ENCODE measurements at regions not wholly inside any gene's neighbourhood (a gene's known extent, or its start where the extent isn't known, plus 50 kb on each side); places are given as distances from the start of the nearest gene placed in this dataset.
"Not testable (repeated sequence)": the region's sequence is repeated elsewhere in the genome, so short reads cannot be mapped to it uniquely, and the experiment has no call there.

- DNase-seq (ENCODE audit: low read depth in 3 of 3) = no peak
These were observed 81.6 kb upstream of the USP9X start for GRCh38 chrX:41003506-41004270.

GRCh38 chrX:41005445-41005992 lies 79.7 kb upstream of the USP9X start:
- no peak for DNase-seq (ENCODE audit: low read depth in 3 of 3)

- peak in 2 of 3 donors; percentile 9 to 27 for DNase-seq (ENCODE audit: low read depth in 3 of 3)
These were observed 75.1 kb upstream of the USP9X start for GRCh38 chrX:41009850-41010846.

- DNase-seq (ENCODE audit: low read depth in 3 of 3) = no peak
These were observed 70.4 kb upstream of the USP9X start for GRCh38 chrX:41014776-41015360.

DNA sequence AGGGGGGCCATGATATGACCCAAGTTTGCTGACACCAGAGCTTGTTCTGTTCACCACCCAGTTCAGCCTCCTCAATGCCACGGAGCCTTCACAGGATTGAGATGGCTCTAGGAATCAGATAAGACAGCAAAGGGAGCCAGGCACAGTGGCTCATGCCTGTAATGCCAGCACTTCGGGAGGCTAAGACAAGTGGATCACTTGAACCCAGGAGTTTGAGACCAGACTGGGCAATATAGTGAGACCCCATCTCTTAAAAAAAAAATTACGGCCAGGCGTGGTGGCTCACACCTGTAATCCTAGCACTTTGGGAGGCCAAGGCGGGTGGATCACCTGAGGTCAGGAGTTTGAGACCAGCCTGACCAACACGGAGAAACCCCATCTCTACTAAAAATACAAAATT lies 67.5 kb upstream of the USP9X start:
- not testable (repeated sequence) for DNase-seq (ENCODE audit: low read depth in 3 of 3)

DNA sequence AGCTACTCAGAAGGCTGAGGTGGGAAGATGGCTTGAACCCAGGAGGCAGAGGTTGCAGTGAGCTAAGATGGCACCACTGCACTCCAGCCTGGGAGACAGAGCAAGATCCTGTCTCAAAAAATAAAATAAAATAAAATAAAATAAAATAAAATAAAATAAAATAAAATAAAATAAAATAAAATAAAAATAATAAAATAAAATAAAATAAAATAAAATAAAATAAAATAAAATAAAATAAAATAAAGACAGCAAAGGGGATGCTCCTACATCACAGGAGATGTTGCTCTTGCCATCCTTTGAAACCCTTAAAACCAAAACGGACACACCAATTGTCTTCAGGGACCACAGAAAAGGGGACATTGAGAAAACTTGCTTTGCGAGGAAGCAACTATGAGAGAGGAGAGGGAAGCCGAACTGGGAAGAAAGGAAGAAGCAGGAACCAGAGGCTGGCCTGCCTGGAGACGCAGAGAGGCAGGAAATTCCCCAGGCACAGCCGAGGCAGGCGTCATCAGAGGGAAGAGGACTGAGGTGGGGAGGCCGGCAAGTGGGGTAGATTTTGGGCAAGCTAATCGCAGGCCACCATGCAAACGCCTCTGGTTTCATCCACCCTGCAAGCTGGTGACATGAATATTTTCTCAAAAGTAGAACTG lies 66.7 kb upstream of the USP9X start:
- DNase-seq (ENCODE audit: low read depth in 3 of 3) = not testable (repeated sequence)

GRCh38 chrX:41019041-41019392 lies 66.2 kb upstream of the USP9X start:
- DNase-seq (ENCODE audit: low read depth in 3 of 3) = no peak

- DNase-seq (ENCODE audit: low read depth in 3 of 3) = no peak
These were observed 62.7 kb upstream of the USP9X start for GRCh38 chrX:41022566-41022965.

DNA sequence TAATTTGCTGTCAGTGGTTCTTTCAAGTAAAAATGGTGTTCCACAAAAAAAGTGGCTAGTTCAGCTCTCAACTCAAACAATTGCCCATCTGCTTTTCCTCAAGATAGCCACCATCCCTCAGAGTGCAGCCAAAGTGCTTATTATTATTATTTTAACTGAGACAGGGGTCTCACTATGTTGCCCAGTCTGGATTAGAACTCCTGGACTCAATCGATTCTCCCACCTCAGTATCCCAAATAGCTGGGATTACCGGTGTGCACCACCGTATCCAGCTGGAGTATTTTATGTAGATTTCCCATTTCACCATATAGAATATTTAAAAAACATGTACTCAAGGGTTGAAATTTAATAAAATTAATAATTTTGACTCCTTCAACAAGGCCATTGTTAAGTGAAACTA lies 62.1 kb upstream of the USP9X start:
- DNase-seq (ENCODE audit: low read depth in 3 of 3) = no peak

- not testable (repeated sequence) for DNase-seq (ENCODE audit: low read depth in 3 of 3)
These were observed 60.9 kb upstream of the USP9X start for GRCh38 chrX:41024335-41024734.

GRCh38 chrX:41024755-41025154 lies 60.5 kb upstream of the USP9X start:
- DNase-seq (ENCODE audit: low read depth in 3 of 3) = no peak

DNA sequence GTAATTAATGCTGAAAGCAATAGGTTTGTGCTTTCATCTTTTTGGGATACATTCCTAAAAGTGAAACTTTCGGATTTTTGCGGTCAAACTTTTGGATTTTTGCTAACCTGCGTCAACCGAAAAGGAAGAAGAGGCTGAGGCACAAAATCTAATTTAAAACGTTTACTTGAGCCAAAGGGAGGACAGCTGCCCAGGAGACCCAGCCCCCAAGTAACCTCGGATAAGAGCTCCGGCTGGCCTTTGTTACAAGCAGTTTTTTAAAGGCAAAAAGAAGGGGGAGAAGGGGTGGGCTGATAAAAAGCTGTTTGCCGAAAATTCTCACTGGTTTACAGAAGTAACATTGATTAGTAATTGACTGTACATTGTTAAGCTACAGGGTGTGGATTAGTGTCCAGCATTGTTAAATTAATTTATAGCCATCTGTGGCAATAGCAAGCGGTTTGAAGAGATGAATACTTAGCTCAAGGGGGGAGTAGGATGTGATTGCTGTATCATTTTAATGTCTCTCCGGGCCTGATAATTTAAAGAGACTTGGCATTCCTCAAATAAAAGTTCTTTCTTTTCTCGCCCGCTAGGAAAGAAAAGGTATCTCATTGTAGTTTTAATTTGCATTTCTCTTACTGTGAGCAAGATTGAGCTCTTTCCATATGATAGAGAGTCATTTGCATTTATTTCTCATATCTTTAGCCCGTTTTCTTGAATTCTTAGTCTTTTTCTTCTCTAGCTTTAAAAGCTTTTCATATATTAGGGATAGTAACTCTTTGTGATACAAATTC lies 59.1 kb upstream of the USP9X start:
- no peak for DNase-seq (ENCODE audit: low read depth in 3 of 3)

GRCh38 chrX:41026702-41027078 lies 58.6 kb upstream of the USP9X start:
- DNase-seq (ENCODE audit: low read depth in 3 of 3) = no peak

- no peak for DNase-seq (ENCODE audit: low read depth in 3 of 3)
These were observed 55.9 kb upstream of the USP9X start for GRCh38 chrX:41029332-41029731.

GRCh38 chrX:41031256-41031967 lies 53.8 kb upstream of the USP9X start:
- DNase-seq (ENCODE audit: low read depth in 3 of 3) = no peak

- DNase-seq (ENCODE audit: low read depth in 3 of 3) = no peak
These were observed 51.9 kb upstream of the USP9X start for GRCh38 chrX:41033299-41033698.

DNA sequence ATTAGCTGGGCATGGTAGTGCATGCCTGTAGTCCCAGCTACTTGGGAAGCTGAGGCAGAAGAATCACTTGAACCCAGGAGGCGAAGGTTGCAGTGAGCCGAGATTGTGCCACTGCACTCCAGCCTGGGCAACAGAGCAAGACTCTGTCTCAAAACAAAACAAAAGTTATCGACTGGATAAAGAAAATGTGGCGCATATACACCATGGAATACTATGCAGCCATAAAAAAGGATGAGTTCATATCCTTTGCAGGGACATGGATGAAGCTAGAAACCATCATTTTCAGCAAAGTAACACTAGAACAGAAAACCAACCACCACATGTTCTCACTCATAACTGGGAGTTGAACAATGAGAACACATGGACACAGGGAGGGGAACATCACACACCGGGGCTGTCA lies 50.3 kb upstream of the USP9X start:
- DNase-seq (ENCODE audit: low read depth in 3 of 3) = not testable (repeated sequence)
